Lower leg skin (tissue), 3 donors: ENCODE measurements at regions not wholly inside any gene's neighbourhood (a gene's known extent, or its start where the extent isn't known, plus 50 kb on each side); places are given as distances from the start of the nearest gene placed in this dataset.

Experiments used
- POLR2A ChIP-seq, 2 donors: fragments of 450-650 bp; IDR thresholded peaks; one replicate each; pipeline ENCODE4 v1.6.1; 2016 to 2017; ENCODE audit warnings: antibody characterized with exemption in 2 of 2, mild to moderate bottlenecking in 1 of 2, moderate library complexity in 1 of 2
- TF ChIP-seq, protein P1 (sequence below), 3 donors: fragments of 450-650 bp; IDR thresholded peaks; one replicate each; pipeline ENCODE4 v1.5.1; 2016; ENCODE audit warnings: antibody characterized with exemption in 3 of 3, mild to moderate bottlenecking in 3 of 3, moderate library complexity in 2 of 3

DNA sequence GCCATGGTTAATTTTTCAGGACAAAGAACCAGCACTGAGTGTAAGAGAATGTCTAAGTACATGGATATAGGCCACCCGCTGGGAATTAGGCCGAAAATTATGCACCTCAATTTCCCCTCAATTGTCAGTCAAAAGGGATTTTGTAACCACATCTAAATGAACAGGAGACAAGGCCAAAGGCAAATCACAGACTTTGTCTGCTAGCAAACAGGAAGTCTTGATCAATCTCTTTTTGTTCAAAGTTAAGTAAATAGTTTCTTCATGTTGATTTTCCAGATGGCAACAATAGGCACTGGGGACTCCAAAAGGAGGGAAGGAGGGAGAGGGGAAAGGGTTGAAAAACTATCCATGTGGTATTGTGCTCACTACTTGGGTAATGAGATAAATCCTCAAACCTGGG is 276.0 kb downstream of the COG6 start:
- TF ChIP-seq, protein P1, sequence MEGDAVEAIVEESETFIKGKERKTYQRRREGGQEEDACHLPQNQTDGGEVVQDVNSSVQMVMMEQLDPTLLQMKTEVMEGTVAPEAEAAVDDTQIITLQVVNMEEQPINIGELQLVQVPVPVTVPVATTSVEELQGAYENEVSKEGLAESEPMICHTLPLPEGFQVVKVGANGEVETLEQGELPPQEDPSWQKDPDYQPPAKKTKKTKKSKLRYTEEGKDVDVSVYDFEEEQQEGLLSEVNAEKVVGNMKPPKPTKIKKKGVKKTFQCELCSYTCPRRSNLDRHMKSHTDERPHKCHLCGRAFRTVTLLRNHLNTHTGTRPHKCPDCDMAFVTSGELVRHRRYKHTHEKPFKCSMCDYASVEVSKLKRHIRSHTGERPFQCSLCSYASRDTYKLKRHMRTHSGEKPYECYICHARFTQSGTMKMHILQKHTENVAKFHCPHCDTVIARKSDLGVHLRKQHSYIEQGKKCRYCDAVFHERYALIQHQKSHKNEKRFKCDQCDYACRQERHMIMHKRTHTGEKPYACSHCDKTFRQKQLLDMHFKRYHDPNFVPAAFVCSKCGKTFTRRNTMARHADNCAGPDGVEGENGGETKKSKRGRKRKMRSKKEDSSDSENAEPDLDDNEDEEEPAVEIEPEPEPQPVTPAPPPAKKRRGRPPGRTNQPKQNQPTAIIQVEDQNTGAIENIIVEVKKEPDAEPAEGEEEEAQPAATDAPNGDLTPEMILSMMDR (IDR thresholded peaks at IDR 0.05): no peak
- TF ChIP-seq POLR2A (IDR thresholded peaks at IDR 0.05): no peak
